T-helper 2 cell treated with Interferon-gamma antibody and Interleukin-4, amounts not matched to agents 5 μg/mL and 100 μg/mL, for 36 hours (primary cell): ENCODE measurements at regions not wholly inside any gene's neighbourhood (a gene's known extent, or its start where the extent isn't known, plus 50 kb on each side); places are given as distances from the start of the nearest gene placed in this dataset.

Experiments
- DNase-seq: peaks from one replicate; pipeline ENCODE4 v3.0.0; 2021; ENCODE audit warnings: low spot score
- H3K27ac Mint-ChIP-seq: one replicate; pipeline ENCODE4 v1.8.0; 2021; ENCODE audit warnings: mild to moderate bottlenecking, mixed read lengths
- H3K27me3 Mint-ChIP-seq: one replicate; pipeline ENCODE4 v1.8.0; 2021; ENCODE audit warnings: low read depth, mixed read lengths
- H3K36me3 Mint-ChIP-seq: one replicate; pipeline ENCODE4 v1.8.0; 2021; ENCODE audit warnings: low read depth, mixed read lengths
- H3K4me1 Mint-ChIP-seq: one replicate; pipeline ENCODE4 v1.8.0; 2021; ENCODE audit warnings: low read depth, mixed read lengths
- H3K4me3 Mint-ChIP-seq: one replicate; pipeline ENCODE4 v1.8.0; 2022; ENCODE audit warnings: mild to moderate bottlenecking, moderate library complexity, mixed read lengths
- H3K9me3 Mint-ChIP-seq: one replicate; pipeline ENCODE4 v1.8.0; 2021; ENCODE audit warnings: mixed read lengths

- Mint-ChIP-seq H3K4me1 (no peaks in the 10 kb centered on the region), H3K9me3 (peaks cover 7% of the 10 kb centered on the region), H3K4me3 (no peak overlapping the region)
Observed at GRCh38 chr11:42625757-42626665, 685.8 kb upstream of the API5 start.

GRCh38 chr11:42631220-42631843 is 680.5 kb upstream of the API5 start:
- Mint-ChIP-seq H3K4me1 (no peaks in the 10 kb centered on the region), H3K9me3 (peaks cover 6% of the 10 kb centered on the region), H3K27ac (no peak overlapping the region), H3K36me3 (no peaks in the 10 kb centered on the region), H3K27me3 (no peaks in the 10 kb centered on the region), H3K4me3 (no peak overlapping the region)
- no peak for DNase-seq

More at GRCh38 chr11:42625757-42626665, 685.8 kb upstream of the API5 start:
- no peaks in the 10 kb centered on the region for H3K27me3 Mint-ChIP-seq
- no peak overlapping the region for H3K27ac Mint-ChIP-seq
- DNase-seq: no peak
- H3K36me3 Mint-ChIP-seq: no peaks in the 10 kb centered on the region

DNA sequence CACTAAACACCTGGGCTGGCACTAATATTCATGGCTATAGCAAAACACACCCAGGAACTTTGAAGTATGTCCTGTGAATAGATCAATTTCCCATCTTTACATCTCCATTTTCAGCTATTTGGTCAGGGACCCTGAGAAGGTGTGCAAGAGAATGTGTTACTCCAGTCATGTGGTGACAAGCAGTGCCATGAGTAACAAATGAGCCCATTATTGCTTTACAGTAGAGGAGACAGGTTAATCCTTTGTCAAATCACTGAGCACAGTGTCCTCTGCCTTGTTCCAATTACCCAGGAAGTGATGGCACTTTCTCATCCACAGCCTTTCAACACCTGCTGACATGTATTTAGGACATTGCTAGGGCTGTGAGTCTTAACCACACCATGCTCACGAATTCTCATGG is 664.8 kb upstream of the API5 start:
- Mint-ChIP-seq H3K4me1 (no peaks in the 10 kb centered on the region), H3K27me3 (no peaks in the 10 kb centered on the region), H3K4me3 (no peak overlapping the region), H3K27ac (no peak overlapping the region), H3K9me3 (peaks cover 23% of the 10 kb centered on the region), H3K36me3 (no peaks in the 10 kb centered on the region)
- no peak for DNase-seq

DNA sequence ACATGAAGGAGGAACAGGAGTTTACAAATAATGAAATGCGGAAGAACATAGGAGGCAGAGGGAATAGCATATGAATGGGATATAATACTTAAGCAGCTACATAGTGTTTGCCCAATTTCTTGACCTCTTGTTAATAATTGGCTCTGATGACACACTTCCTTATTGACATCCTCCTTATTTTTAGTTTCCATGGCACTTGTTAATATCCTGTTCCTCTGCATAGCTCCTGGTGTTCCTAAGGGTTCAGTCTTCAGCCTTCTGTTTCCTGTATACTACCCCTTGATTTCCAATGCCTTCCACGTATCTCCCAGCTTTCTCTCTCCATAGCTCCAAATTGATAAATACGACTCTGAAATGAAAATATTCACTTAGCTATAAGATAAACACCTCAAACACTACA is 663.8 kb upstream of the API5 start:
- H3K27ac Mint-ChIP-seq: no peak overlapping the region
- H3K27me3 Mint-ChIP-seq: no peaks in the 10 kb centered on the region
- H3K4me1 Mint-ChIP-seq: no peaks in the 10 kb centered on the region
- peaks cover 15% of the 10 kb centered on the region for H3K9me3 Mint-ChIP-seq
- no peaks in the 10 kb centered on the region for H3K36me3 Mint-ChIP-seq
- H3K4me3 Mint-ChIP-seq: no peak overlapping the region
- DNase-seq: no peak

DNA sequence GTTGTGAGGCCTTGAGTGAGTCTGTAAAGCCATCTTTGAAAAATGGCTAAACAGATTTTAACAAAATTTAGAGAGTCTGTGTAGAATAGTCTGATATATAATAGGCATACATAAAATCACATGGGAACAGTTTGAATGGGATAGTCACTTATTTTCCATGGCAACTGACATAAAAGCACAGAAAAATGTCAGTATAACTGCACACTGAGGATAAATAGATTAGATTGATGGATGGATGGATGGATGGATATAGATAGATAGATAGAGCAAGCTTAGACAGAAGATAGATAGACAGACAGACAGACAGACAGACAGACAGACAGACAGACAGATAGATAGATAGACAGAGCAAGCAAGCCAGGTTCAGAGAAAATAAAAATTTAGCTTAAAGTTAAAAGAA is 660.2 kb upstream of the API5 start:
- Mint-ChIP-seq H3K27ac (no peak overlapping the region), H3K9me3 (peaks cover 8% of the 10 kb centered on the region), H3K4me3 (no peak overlapping the region), H3K27me3 (no peaks in the 10 kb centered on the region), H3K4me1 (no peaks in the 10 kb centered on the region), H3K36me3 (no peaks in the 10 kb centered on the region)
- DNase-seq: no peak

DNA sequence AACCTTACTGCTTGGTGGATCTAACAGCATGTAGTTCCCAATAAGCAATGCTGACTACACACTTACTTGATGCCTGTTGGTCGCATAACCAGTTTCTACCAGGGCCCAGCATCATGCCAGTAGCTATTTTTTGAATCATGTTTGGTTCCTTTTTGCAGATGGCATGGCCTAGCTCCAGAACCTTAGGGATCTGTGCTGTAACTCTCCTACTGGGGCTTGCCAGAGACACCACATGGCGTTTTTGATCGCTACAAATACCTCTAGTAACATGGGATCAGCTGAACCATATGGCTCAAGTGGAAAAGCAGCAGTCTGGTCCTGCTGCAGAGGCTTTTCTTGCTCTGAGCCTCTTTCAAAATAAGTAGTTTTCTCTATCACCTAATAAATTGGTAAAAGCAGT is 654.6 kb upstream of the API5 start:
- Mint-ChIP-seq H3K36me3 (no peaks in the 10 kb centered on the region), H3K27me3 (no peaks in the 10 kb centered on the region), H3K4me1 (no peaks in the 10 kb centered on the region), H3K4me3 (no peak overlapping the region), H3K27ac (no peak overlapping the region), H3K9me3 (peaks cover 13% of the 10 kb centered on the region)
- no peak for DNase-seq

DNA sequence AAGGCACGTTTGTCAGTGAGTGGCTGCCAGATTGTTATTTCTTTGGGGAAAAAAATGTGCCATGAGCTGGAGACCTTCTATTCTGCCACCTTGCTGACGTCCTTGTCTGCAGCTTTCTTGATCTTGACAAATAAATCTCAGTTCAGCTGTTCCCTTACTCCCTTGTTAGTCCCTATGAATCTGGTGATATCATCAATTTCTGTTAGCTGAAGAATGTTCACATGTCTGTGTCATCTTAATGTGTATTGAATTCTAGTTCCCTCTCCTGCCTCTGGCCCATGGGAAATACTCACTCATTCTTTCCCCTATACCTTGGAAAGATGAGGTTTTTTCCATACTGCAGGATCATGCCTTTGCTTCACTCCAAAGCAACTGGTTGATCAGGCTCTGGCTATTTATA is 649.9 kb upstream of the API5 start:
- Mint-ChIP-seq H3K9me3 (peaks cover 29% of the 10 kb centered on the region), H3K4me3 (no peak overlapping the region), H3K27me3 (no peaks in the 10 kb centered on the region), H3K27ac (no peak overlapping the region), H3K36me3 (no peaks in the 10 kb centered on the region), H3K4me1 (no peaks in the 10 kb centered on the region)
- DNase-seq: no peak

DNA sequence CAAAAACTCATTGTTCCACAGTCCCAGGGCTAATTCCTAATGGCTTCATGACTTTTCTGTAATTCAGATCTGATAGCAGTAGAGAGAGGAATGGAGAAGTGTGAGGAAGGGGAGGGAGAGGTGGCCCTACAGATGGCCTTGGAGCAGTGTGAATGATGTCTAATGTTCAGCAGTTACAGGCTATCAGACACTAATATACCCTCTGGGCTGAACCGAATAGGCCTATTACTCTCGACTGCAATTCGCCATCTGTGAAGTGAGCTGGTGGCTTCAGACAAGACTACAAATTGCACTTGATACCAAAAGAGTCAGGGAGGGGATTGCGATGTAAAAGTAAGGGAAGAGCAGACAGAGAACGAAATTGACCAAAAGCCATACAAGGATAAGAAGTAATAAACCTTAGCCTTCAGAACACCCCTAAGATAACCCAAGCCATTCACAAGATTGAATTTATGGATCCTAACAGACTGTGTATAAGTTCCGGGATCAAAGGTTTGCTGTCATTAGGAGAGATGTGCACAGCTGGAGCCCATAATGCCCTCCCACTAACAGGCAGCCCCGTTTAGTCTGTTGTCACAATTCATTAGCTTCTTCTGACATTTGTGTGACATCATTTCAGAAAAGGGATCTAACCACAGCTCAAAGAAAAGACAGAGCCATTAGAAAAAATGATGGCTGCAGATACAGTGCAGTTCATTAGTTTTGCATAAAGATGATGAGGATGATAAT is 642.4 kb upstream of the API5 start:
- Mint-ChIP-seq H3K4me3 (no peak overlapping the region), H3K27ac (no peak overlapping the region)

GRCh38 chr11:42674436-42674835 is 637.4 kb upstream of the API5 start:
- no peak for DNase-seq
- Mint-ChIP-seq H3K27ac (no peak overlapping the region), H3K4me1 (no peaks in the 10 kb centered on the region), H3K9me3 (peaks cover 36% of the 10 kb centered on the region), H3K27me3 (no peaks in the 10 kb centered on the region), H3K36me3 (no peaks in the 10 kb centered on the region), H3K4me3 (no peak overlapping the region)

More for the DNA sequence above, 642.4 kb upstream of the API5 start:
- Mint-ChIP-seq H3K27me3 (no peaks in the 10 kb centered on the region), H3K4me1 (no peaks in the 10 kb centered on the region), H3K9me3 (peaks cover 37% of the 10 kb centered on the region), H3K36me3 (no peaks in the 10 kb centered on the region)
- DNase-seq: no peak

DNA sequence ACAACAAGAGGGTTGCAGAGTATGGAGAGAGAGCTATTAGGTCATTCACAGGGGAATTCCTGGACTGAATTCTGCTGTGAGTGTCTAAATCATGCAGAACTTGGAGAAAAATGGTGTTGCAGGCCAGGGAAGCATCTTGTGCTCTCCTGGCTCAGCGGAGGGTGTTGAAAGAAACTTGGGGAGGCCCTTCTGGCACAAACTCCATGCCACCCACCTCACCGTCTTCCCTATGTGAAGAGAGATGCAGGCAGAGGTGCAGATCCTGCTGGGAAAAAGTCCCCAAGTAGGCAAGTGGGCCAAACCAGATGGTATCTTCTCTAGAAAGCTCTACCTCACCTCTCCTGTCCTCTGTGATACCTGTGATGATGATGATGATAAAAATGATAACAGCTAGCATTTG is 604.3 kb upstream of the API5 start:
- Mint-ChIP-seq H3K27ac (no peak overlapping the region), H3K4me1 (no peaks in the 10 kb centered on the region), H3K36me3 (no peaks in the 10 kb centered on the region), H3K4me3 (no peak overlapping the region), H3K27me3 (no peaks in the 10 kb centered on the region), H3K9me3 (peaks cover 11% of the 10 kb centered on the region)
- DNase-seq: no peak

DNA sequence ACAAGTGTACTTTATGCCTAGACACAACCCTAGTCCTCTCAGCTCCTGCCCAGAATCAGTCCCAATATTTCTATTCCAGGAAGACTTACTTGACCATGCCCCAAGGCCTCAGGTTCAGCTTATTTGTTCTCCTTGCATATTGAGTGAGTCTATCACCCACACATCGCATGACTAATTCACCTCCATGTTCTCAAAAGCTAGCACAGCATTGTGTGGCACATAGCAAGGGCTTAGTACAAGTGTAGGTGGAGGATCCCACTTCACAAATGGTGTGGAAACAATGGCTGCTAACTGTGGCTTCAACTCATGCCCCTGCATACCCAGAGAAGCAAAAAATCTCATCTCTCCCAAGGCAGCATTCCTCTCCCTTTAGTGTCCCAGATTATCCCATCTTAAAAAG is 602.6 kb upstream of the API5 start:
- H3K9me3 Mint-ChIP-seq: peaks cover 11% of the 10 kb centered on the region
- H3K27me3 Mint-ChIP-seq: no peaks in the 10 kb centered on the region
- no peak overlapping the region for H3K27ac Mint-ChIP-seq
- DNase-seq: no peak
- no peak overlapping the region for H3K4me3 Mint-ChIP-seq
- H3K36me3 Mint-ChIP-seq: no peaks in the 10 kb centered on the region
- H3K4me1 Mint-ChIP-seq: no peaks in the 10 kb centered on the region

- H3K27ac Mint-ChIP-seq: no peak overlapping the region
- DNase-seq: no peak
- H3K4me3 Mint-ChIP-seq: no peak overlapping the region
- H3K36me3 Mint-ChIP-seq: no peaks in the 10 kb centered on the region
- peaks cover 20% of the 10 kb centered on the region for H3K9me3 Mint-ChIP-seq
- no peaks in the 10 kb centered on the region for H3K27me3 Mint-ChIP-seq
- H3K4me1 Mint-ChIP-seq: no peaks in the 10 kb centered on the region
Observed at GRCh38 chr11:42713279-42713678, 598.5 kb upstream of the API5 start.

DNA sequence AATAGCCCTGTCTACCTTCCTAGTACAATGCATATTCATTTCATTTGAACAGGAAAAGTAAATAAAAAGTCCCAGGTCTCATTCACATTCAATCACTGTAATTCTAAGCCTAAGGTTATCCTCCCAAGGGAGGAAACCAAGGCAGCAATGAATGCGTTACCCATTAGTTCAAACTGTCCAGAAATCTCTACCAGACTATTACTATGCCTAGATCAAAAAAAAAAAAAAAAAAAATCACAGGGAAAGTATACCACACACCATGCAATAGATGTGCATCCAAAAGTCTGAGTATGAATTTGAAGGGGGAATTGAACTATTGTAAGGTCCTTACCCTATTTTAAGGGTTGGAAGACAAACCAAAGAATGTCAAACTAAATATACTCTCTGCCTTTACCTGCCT is 598.0 kb upstream of the API5 start:
- no peak overlapping the region for H3K27ac Mint-ChIP-seq
- DNase-seq: no peak
- H3K36me3 Mint-ChIP-seq: no peaks in the 10 kb centered on the region
- H3K4me3 Mint-ChIP-seq: no peak overlapping the region
- no peaks in the 10 kb centered on the region for H3K27me3 Mint-ChIP-seq
- no peaks in the 10 kb centered on the region for H3K4me1 Mint-ChIP-seq
- peaks cover 20% of the 10 kb centered on the region for H3K9me3 Mint-ChIP-seq
